ENCODE measurements at regions not wholly inside any gene's neighbourhood (a gene's known extent, or its start where the extent isn't known, plus 50 kb on each side); places are given as distances from the start of the nearest gene placed in this dataset.

DNA sequence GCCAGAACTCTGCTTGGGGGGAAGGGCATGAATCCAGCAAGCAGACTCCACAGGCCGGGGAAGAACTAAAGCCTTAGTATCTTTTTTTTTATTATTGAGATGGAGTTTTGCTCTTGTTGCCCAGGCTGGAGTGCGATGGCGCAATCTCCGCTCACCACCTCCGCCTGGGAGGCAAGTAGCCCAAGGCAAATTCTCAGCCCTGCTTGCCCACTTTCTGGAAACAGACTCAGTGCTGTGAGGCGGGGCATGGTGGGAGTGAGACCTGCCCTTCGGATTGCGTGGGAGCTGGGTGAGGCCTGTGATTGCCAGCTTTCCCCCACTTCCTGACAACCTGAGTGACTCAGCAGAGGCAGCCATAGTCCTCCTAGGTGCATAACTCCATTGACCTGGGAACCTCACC, 348.8 kb downstream of the GASK1B start:
- H3K27me3 ChIP-seq = no peaks in the 10 kb centered on the region
- H3K4me1 ChIP-seq = no peaks in the 10 kb centered on the region
- no peaks in the 10 kb centered on the region for H3K9me3 ChIP-seq
- TF ChIP-seq, protein P1, sequence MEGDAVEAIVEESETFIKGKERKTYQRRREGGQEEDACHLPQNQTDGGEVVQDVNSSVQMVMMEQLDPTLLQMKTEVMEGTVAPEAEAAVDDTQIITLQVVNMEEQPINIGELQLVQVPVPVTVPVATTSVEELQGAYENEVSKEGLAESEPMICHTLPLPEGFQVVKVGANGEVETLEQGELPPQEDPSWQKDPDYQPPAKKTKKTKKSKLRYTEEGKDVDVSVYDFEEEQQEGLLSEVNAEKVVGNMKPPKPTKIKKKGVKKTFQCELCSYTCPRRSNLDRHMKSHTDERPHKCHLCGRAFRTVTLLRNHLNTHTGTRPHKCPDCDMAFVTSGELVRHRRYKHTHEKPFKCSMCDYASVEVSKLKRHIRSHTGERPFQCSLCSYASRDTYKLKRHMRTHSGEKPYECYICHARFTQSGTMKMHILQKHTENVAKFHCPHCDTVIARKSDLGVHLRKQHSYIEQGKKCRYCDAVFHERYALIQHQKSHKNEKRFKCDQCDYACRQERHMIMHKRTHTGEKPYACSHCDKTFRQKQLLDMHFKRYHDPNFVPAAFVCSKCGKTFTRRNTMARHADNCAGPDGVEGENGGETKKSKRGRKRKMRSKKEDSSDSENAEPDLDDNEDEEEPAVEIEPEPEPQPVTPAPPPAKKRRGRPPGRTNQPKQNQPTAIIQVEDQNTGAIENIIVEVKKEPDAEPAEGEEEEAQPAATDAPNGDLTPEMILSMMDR (IDR thresholded peaks at IDR 0.05) = no peak
- no peak for TF ChIP-seq POLR2A (IDR thresholded peaks at IDR 0.05)
- H3K36me3 ChIP-seq = no peaks in the 10 kb centered on the region
- DNase-seq = no peak
- no peak overlapping the region for H3K4me3 ChIP-seq
- H3K27ac ChIP-seq = no peak overlapping the region

DNA sequence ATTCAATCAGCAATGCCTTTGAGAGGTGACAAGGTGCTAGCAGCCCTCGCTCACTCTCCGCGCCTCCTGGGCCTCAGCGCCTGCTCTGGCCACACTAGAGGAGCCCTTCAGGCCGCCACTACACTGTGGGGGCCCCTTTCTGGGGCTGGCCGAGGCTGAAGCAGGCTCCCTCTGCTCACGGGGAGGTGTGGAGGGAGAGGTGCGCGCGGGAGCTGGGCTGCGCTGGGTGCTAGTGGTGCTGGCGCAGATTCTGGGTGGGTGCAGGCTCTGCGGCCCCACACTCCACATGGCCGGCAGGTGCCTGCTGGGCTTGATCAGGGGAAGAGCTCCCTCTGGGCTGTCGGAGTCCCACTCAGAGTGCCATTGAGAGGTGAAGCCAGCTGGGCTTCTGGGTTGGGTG, 351.0 kb downstream of the GASK1B start:
- Histone ChIP-seq H3K9me3 (no peaks in the 10 kb centered on the region), H3K36me3 (no peaks in the 10 kb centered on the region), H3K27ac (no peak overlapping the region), H3K4me1 (no peaks in the 10 kb centered on the region), H3K27me3 (no peaks in the 10 kb centered on the region), H3K4me3 (no peak overlapping the region)
- no peak for DNase-seq
- TF ChIP-seq POLR2A (IDR thresholded peaks at IDR 0.05) = no peak
- TF ChIP-seq, protein P1 (IDR thresholded peaks at IDR 0.05) = no peak

GRCh38 chr4:157819693-157820464, 352.9 kb downstream of the GASK1B start:
- DNase-seq = no peak
- H3K27ac ChIP-seq = no peak overlapping the region

GRCh38 chr4:157818946-157819692, 353.7 kb downstream of the GASK1B start:
- no peak overlapping the region for H3K4me3 ChIP-seq
- no peaks in the 10 kb centered on the region for H3K27me3 ChIP-seq
- H3K9me3 ChIP-seq = no peaks in the 10 kb centered on the region
- H3K4me1 ChIP-seq = no peaks in the 10 kb centered on the region
- TF ChIP-seq POLR2A (IDR thresholded peaks at IDR 0.05) = no peak
- TF ChIP-seq, protein P1 (IDR thresholded peaks at IDR 0.05) = no peak
- DNase-seq = no peak
- H3K36me3 ChIP-seq = no peaks in the 10 kb centered on the region
- no peak overlapping the region for H3K27ac ChIP-seq

More at GRCh38 chr4:157819693-157820464, 352.9 kb downstream of the GASK1B start:
- Histone ChIP-seq H3K27me3 (no peaks in the 10 kb centered on the region), H3K4me1 (no peaks in the 10 kb centered on the region), H3K36me3 (no peaks in the 10 kb centered on the region), H3K9me3 (no peaks in the 10 kb centered on the region), H3K4me3 (no peak overlapping the region)
- TF ChIP-seq, protein P1 (IDR thresholded peaks at IDR 0.05) = no peak

GRCh38 chr4:157810137-157810774, 362.6 kb downstream of the GASK1B start:
- Histone ChIP-seq H3K36me3 (no peaks in the 10 kb centered on the region), H3K9me3 (no peaks in the 10 kb centered on the region), H3K4me1 (no peaks in the 10 kb centered on the region), H3K27me3 (no peaks in the 10 kb centered on the region), H3K27ac (no peak overlapping the region), H3K4me3 (no peak overlapping the region)
- TF ChIP-seq, protein P1 (IDR thresholded peaks at IDR 0.05) = no peak
- DNase-seq = no peak
